ENCODE measurements at regions not wholly inside any gene's neighbourhood (a gene's known extent, or its start where the extent isn't known, plus 50 kb on each side); places are given as distances from the start of the nearest gene placed in this dataset.

DNA sequence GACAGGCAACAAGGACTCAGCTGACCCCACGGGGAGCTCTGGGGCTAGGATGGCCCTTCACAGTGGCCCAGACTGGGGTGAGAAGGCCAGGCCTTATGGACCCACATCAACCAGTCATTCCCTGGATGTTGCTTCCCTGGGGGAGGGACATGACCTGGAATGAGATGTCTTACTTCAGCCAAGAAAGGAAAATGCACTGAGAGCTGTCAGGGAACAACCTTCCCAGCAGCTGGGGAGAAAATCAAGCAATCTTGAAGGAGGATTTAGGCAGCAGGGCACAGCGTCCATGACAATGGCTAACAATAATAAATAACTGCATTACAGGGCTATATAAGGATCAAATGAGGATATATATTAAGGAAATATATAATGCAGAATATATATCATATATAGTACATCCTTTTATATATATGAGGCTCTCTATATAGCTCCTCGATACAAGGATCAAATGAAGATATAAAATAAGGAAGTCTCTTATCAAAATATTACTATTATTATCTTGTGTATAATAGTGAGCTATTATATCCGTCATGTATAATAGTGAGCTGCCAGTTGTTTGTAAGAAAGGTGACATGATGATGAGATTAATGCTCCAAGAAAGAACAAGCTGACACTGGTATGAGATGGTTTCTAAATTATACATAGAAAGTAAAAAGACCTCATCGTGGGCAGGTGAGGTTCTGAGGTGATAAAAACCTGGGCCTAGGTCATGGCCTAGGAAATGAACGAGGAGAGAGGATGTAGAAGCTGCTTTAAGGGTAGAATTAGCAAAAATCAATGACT is 117.8 kb upstream of the LIPC start:
- no peaks in the 10 kb centered on the region for H3K36me3 Mint-ChIP-seq (ENCODE audit: low read depth)
- H3K4me1 ChIP-seq (ENCODE audit: control insufficient read depth, insufficient read depth, low read length) = no peaks in the 10 kb centered on the region
- TF ChIP-seq, protein P1, sequence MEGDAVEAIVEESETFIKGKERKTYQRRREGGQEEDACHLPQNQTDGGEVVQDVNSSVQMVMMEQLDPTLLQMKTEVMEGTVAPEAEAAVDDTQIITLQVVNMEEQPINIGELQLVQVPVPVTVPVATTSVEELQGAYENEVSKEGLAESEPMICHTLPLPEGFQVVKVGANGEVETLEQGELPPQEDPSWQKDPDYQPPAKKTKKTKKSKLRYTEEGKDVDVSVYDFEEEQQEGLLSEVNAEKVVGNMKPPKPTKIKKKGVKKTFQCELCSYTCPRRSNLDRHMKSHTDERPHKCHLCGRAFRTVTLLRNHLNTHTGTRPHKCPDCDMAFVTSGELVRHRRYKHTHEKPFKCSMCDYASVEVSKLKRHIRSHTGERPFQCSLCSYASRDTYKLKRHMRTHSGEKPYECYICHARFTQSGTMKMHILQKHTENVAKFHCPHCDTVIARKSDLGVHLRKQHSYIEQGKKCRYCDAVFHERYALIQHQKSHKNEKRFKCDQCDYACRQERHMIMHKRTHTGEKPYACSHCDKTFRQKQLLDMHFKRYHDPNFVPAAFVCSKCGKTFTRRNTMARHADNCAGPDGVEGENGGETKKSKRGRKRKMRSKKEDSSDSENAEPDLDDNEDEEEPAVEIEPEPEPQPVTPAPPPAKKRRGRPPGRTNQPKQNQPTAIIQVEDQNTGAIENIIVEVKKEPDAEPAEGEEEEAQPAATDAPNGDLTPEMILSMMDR (conservative IDR thresholded peaks at IDR 0.05) = no peak
- no peaks in the 10 kb centered on the region for H3K27me3 ChIP-seq (ENCODE audit: control insufficient read depth, insufficient read depth, low read length, poor library complexity, severe bottlenecking)
- DNase-seq = no peak
- H3K9ac ChIP-seq (ENCODE audit: extremely low read depth, low read length, poor library complexity, severe bottlenecking) = no peak overlapping the region
- no peak overlapping the region for H3K4me3 Mint-ChIP-seq
- H3K27ac Mint-ChIP-seq = no peak overlapping the region
- H3K9me3 ChIP-seq (ENCODE audit: control insufficient read depth, low read length) = no peaks in the 10 kb centered on the region
- H3K4me3 ChIP-seq (ENCODE audit: low read length) = no peak overlapping the region
- H3K4me1 Mint-ChIP-seq = no peaks in the 10 kb centered on the region
- no peaks in the 10 kb centered on the region for H3K9me3 Mint-ChIP-seq
- 93 to 94% methylated on average over 3 to 5 of the region's 6 CpGs for WGBS, 2 experiments (ENCODE audit: insufficient coverage in 1 of 2, insufficient read length in 1 of 2)
- no peaks in the 10 kb centered on the region for H3K36me3 ChIP-seq (ENCODE audit: control insufficient read depth, insufficient read depth, low read length)
- no peak overlapping the region for H3K27ac ChIP-seq (ENCODE audit: low read depth, low read length)
- no peaks in the 10 kb centered on the region for H3K27me3 Mint-ChIP-seq (ENCODE audit: insufficient read depth)

DNA sequence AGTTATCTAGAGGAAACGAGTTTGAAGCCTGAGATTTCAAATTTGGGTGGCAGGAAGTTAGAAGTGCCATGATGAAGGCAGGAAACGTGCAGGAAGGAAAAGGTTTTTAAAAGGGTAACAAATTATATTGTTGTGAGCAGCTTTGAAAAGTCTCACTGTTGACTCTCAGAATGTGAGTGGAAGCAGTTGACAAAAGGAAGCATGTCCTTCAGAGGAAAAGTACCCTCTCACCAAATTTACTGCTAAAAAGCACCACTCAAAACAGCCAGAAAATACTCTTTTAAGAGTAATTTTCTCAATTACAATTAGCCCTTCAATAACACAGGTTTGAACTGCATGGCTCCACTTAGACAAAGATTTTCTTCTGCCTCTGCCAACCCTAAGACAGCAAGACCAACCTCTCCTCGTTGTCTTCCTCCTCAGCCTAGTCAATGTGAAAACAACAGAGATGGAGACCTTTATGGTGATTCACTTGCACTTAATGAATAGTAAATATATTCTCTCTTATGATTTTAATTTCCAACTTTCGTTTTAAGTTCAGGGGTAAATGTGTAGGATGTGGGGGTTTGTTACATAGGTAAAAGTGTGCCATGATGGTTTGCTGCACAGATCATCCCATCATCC is 117.1 kb upstream of the LIPC start:
- no peak overlapping the region for H3K4me3 Mint-ChIP-seq
- TF ChIP-seq, protein P1 (conservative IDR thresholded peaks at IDR 0.05) = no peak
- H3K9me3 Mint-ChIP-seq = no peaks in the 10 kb centered on the region
- Histone ChIP-seq H3K27ac (ENCODE audit: low read depth, low read length) (no peak overlapping the region), H3K4me1 (ENCODE audit: control insufficient read depth, insufficient read depth, low read length) (no peaks in the 10 kb centered on the region), H3K36me3 (ENCODE audit: control insufficient read depth, insufficient read depth, low read length) (no peaks in the 10 kb centered on the region), H3K9ac (ENCODE audit: extremely low read depth, low read length, poor library complexity, severe bottlenecking) (no peak overlapping the region), H3K9me3 (ENCODE audit: control insufficient read depth, low read length) (no peaks in the 10 kb centered on the region), H3K4me3 (ENCODE audit: low read length) (no peak overlapping the region), H3K27me3 (ENCODE audit: control insufficient read depth, insufficient read depth, low read length, poor library complexity, severe bottlenecking) (no peaks in the 10 kb centered on the region)
- H3K27ac Mint-ChIP-seq = no peak overlapping the region
- no peaks in the 10 kb centered on the region for H3K27me3 Mint-ChIP-seq (ENCODE audit: insufficient read depth)
- WGBS, 2 experiments (ENCODE audit: insufficient coverage in 1 of 2, insufficient read length in 1 of 2) = 82 to 86% methylated on average over 2 to 3 of the region's 4 CpGs
- no peak for DNase-seq
- H3K4me1 Mint-ChIP-seq = no peaks in the 10 kb centered on the region
- no peaks in the 10 kb centered on the region for H3K36me3 Mint-ChIP-seq (ENCODE audit: low read depth)

DNA sequence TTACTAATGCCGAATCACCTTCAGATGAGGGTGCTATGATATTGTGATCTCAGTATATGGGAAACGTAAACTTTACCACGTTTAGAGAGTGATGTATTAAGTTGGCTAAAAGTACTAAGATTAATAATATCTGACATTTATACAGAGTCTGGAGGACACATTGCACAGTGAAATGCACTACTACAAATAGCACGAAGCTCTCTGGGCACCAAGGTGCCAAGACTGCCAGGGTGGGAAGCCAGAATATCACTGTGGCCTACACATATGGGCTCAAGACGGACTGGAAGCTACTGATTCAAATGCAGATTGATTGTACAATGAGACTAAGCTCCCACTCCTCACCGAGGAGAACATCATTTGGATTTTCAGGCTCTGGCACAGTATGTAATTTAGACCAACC is 113.3 kb upstream of the LIPC start:
- no peaks in the 10 kb centered on the region for H3K36me3 Mint-ChIP-seq (ENCODE audit: low read depth)
- TF ChIP-seq, protein P1 (conservative IDR thresholded peaks at IDR 0.05) = no peak
- WGBS, 2 experiments (ENCODE audit: insufficient coverage in 1 of 2, insufficient read length in 1 of 2) = 91 to 95% methylated on average over 3 to 6 of the region's 6 CpGs

More for the DNA sequence above, 113.3 kb upstream of the LIPC start:
- H3K4me1 ChIP-seq (ENCODE audit: control insufficient read depth, insufficient read depth, low read length) = no peaks in the 10 kb centered on the region
- no peak overlapping the region for H3K27ac Mint-ChIP-seq
- no peaks in the 10 kb centered on the region for H3K36me3 ChIP-seq (ENCODE audit: control insufficient read depth, insufficient read depth, low read length)
- no peak overlapping the region for H3K27ac ChIP-seq (ENCODE audit: low read depth, low read length)
- no peaks in the 10 kb centered on the region for H3K9me3 Mint-ChIP-seq
- no peaks in the 10 kb centered on the region for H3K4me1 Mint-ChIP-seq
- no peak overlapping the region for H3K4me3 Mint-ChIP-seq
- H3K27me3 ChIP-seq (ENCODE audit: control insufficient read depth, insufficient read depth, low read length, poor library complexity, severe bottlenecking) = no peaks in the 10 kb centered on the region
- H3K9ac ChIP-seq (ENCODE audit: extremely low read depth, low read length, poor library complexity, severe bottlenecking) = no peak overlapping the region
- DNase-seq = no peak
- no peak overlapping the region for H3K4me3 ChIP-seq (ENCODE audit: low read length)
- no peaks in the 10 kb centered on the region for H3K9me3 ChIP-seq (ENCODE audit: control insufficient read depth, low read length)
- H3K27me3 Mint-ChIP-seq (ENCODE audit: insufficient read depth) = no peaks in the 10 kb centered on the region

Data from endodermal cell (in vitro differentiated cells).